Central memory CD8-positive, alpha-beta T cell (primary cell): ENCODE measurements at regions not wholly inside any gene's neighbourhood (a gene's known extent, or its start where the extent isn't known, plus 50 kb on each side); places are given as distances from the start of the nearest gene placed in this dataset.
"Not testable (repeated sequence)": the region's sequence is repeated elsewhere in the genome, so short reads cannot be mapped to it uniquely, and the experiment has no call there.

Experiments used
- ATAC-seq: fragments of 150-1000 bp; cut with Tn5 transposase; replicated peaks from 2 replicates; pipeline ENCODE4 v1.10.0; 2022; ENCODE audit warnings: mild to moderate bottlenecking, moderate FRiP score, moderate number of reproducible peaks; ENCODE audit not compliant: poor library complexity, severe bottlenecking; ENCODE audit errors: extremely low read depth
- DNase-seq, 2 donors: peaks; one replicate each; pipeline ENCODE4 v3.0.0; 2021; ENCODE audit warnings: low spot score in 2 of 2
- H3K27ac Mint-ChIP-seq: one replicate; pipeline ENCODE4 v1.8.0; 2022; ENCODE audit warnings: low read depth, mild to moderate bottlenecking, moderate library complexity, mixed read lengths
- H3K27me3 Mint-ChIP-seq: one replicate; pipeline ENCODE4 v1.8.0; 2022; ENCODE audit warnings: mixed read lengths
- H3K36me3 Mint-ChIP-seq: one replicate; pipeline ENCODE4 v1.8.0; 2022; ENCODE audit warnings: mild to moderate bottlenecking, moderate library complexity, mixed read lengths; ENCODE audit not compliant: insufficient read depth
- H3K4me1 Mint-ChIP-seq: one replicate; pipeline ENCODE4 v1.8.0; 2022; ENCODE audit warnings: mixed read lengths
- H3K4me3 Mint-ChIP-seq: one replicate; pipeline ENCODE4 v1.8.0; 2022; ENCODE audit warnings: mild to moderate bottlenecking, moderate library complexity, mixed read lengths
- H3K9me3 Mint-ChIP-seq: one replicate; pipeline ENCODE4 v1.8.0; 2022; ENCODE audit warnings: mixed read lengths

GRCh38 chr1:235059221-235059620 is 69.4 kb downstream of the TOMM20 start:
- Mint-ChIP-seq H3K36me3 (peaks cover 1% of the 10 kb centered on the region), H3K27me3 (no peaks in the 10 kb centered on the region), H3K9me3 (no peaks in the 10 kb centered on the region), H3K4me1 (peaks cover 16% of the 10 kb centered on the region), H3K27ac (no peak overlapping the region), H3K4me3 (no peak overlapping the region)
- ATAC-seq = no peak
- no peak for DNase-seq

- H3K36me3 Mint-ChIP-seq = peaks cover 1% of the 10 kb centered on the region
These were observed 69.9 kb downstream of the TOMM20 start for GRCh38 chr1:235058695-235059094.

GRCh38 chr1:235057385-235058306 is 71.0 kb downstream of the TOMM20 start:
- Mint-ChIP-seq H3K27ac (no peak overlapping the region), H3K4me1 (peaks cover 6% of the 10 kb centered on the region), H3K4me3 (no peak overlapping the region), H3K36me3 (no peaks in the 10 kb centered on the region), H3K27me3 (no peaks in the 10 kb centered on the region), H3K9me3 (no peaks in the 10 kb centered on the region)
- ATAC-seq (no peak), DNase-seq (no peak)

More at GRCh38 chr1:235058695-235059094, 69.9 kb downstream of the TOMM20 start:
- H3K9me3 Mint-ChIP-seq = no peaks in the 10 kb centered on the region
- DNase-seq (no peak), ATAC-seq (no peak)
- H3K4me1 Mint-ChIP-seq = peaks cover 16% of the 10 kb centered on the region
- no peaks in the 10 kb centered on the region for H3K27me3 Mint-ChIP-seq
- peak overlapping the region; percentile 32 for H3K27ac Mint-ChIP-seq
- H3K4me3 Mint-ChIP-seq = no peak overlapping the region

- Mint-ChIP-seq H3K4me1 (peaks cover 6% of the 10 kb centered on the region), H3K9me3 (no peaks in the 10 kb centered on the region), H3K27ac (no peak overlapping the region), H3K27me3 (no peaks in the 10 kb centered on the region), H3K4me3 (no peak overlapping the region), H3K36me3 (no peaks in the 10 kb centered on the region)
- ATAC-seq = no peak
- DNase-seq = no peak
These were observed 71.7 kb downstream of the TOMM20 start for GRCh38 chr1:235056937-235057336.

- Mint-ChIP-seq H3K36me3 (no peaks in the 10 kb centered on the region), H3K27me3 (no peaks in the 10 kb centered on the region), H3K4me1 (peaks cover 1% of the 10 kb centered on the region), H3K27ac (no peak overlapping the region), H3K4me3 (no peak overlapping the region), H3K9me3 (no peaks in the 10 kb centered on the region)
- DNase-seq (no peak), ATAC-seq (no peak)
These were observed 73.7 kb downstream of the TOMM20 start for GRCh38 chr1:235054936-235055335.

- no peak for DNase-seq
- ATAC-seq = no peak
- Mint-ChIP-seq H3K9me3 (no peaks in the 10 kb centered on the region), H3K4me3 (no peak overlapping the region), H3K36me3 (no peaks in the 10 kb centered on the region), H3K27me3 (no peaks in the 10 kb centered on the region), H3K4me1 (no peaks in the 10 kb centered on the region), H3K27ac (no peak overlapping the region)
These were observed 74.2 kb downstream of the TOMM20 start for GRCh38 chr1:235054466-235054865.

GRCh38 chr1:235052067-235053008 is 76.3 kb downstream of the TOMM20 start:
- no peaks in the 10 kb centered on the region for H3K36me3 Mint-ChIP-seq
- no peak overlapping the region for H3K4me3 Mint-ChIP-seq
- no peak for ATAC-seq
- no peaks in the 10 kb centered on the region for H3K27me3 Mint-ChIP-seq
- H3K9me3 Mint-ChIP-seq = no peaks in the 10 kb centered on the region
- DNase-seq = no peak
- no peak overlapping the region for H3K27ac Mint-ChIP-seq
- H3K4me1 Mint-ChIP-seq = no peaks in the 10 kb centered on the region

GRCh38 chr1:235051521-235051920 is 77.1 kb downstream of the TOMM20 start:
- Mint-ChIP-seq H3K27me3 (no peaks in the 10 kb centered on the region), H3K9me3 (no peaks in the 10 kb centered on the region), H3K4me1 (no peaks in the 10 kb centered on the region), H3K36me3 (no peaks in the 10 kb centered on the region), H3K4me3 (no peak overlapping the region), H3K27ac (no peak overlapping the region)
- DNase-seq = no peak
- ATAC-seq = no peak

GRCh38 chr1:235050911-235051360 is 77.7 kb downstream of the TOMM20 start:
- ATAC-seq (no peak), DNase-seq (no peak)

GRCh38 chr1:235049716-235050378 is 78.8 kb downstream of the TOMM20 start:
- not testable (repeated sequence) for H3K4me3 Mint-ChIP-seq, H3K4me1 Mint-ChIP-seq, H3K27ac Mint-ChIP-seq

More at GRCh38 chr1:235050911-235051360, 77.7 kb downstream of the TOMM20 start:
- H3K4me3 Mint-ChIP-seq = no peak overlapping the region
- H3K9me3 Mint-ChIP-seq = no peaks in the 10 kb centered on the region
- no peak overlapping the region for H3K27ac Mint-ChIP-seq
- H3K27me3 Mint-ChIP-seq = no peaks in the 10 kb centered on the region
- H3K36me3 Mint-ChIP-seq = no peaks in the 10 kb centered on the region
- H3K4me1 Mint-ChIP-seq = no peaks in the 10 kb centered on the region

GRCh38 chr1:235049217-235049616 is 79.4 kb downstream of the TOMM20 start:
- H3K9me3 Mint-ChIP-seq = no peaks in the 10 kb centered on the region
- ATAC-seq (no peak), DNase-seq (no peak)
- H3K36me3 Mint-ChIP-seq = no peaks in the 10 kb centered on the region
- no peaks in the 10 kb centered on the region for H3K4me1 Mint-ChIP-seq
- H3K27ac Mint-ChIP-seq = no peak overlapping the region
- H3K27me3 Mint-ChIP-seq = no peaks in the 10 kb centered on the region
- no peak overlapping the region for H3K4me3 Mint-ChIP-seq

More at GRCh38 chr1:235049716-235050378, 78.8 kb downstream of the TOMM20 start:
- not testable (repeated sequence) for H3K9me3 Mint-ChIP-seq, ATAC-seq, H3K36me3 Mint-ChIP-seq, DNase-seq, H3K27me3 Mint-ChIP-seq

GRCh38 chr1:235047331-235047871 is 81.2 kb downstream of the TOMM20 start:
- H3K4me3 Mint-ChIP-seq = no peak overlapping the region
- no peak overlapping the region for H3K27ac Mint-ChIP-seq
- no peaks in the 10 kb centered on the region for H3K27me3 Mint-ChIP-seq
- ATAC-seq (no peak), DNase-seq (no peak)
- H3K4me1 Mint-ChIP-seq = no peaks in the 10 kb centered on the region
- H3K9me3 Mint-ChIP-seq = no peaks in the 10 kb centered on the region
- H3K36me3 Mint-ChIP-seq = no peaks in the 10 kb centered on the region
